ENCODE measurements at regions not wholly inside any gene's neighbourhood (a gene's known extent, or its start where the extent isn't known, plus 50 kb on each side); places are given as distances from the start of the nearest gene placed in this dataset.

- ChIA-PET POLR2A (no interaction called here), CTCF (interaction anchor here (0.7 to 1.6 kb wide), 3 partner anchors 12 to 239 kb away, joined by 4 to 6 read pairs (median 4); no protein-coding TSS in a partner anchor)
- DNase-seq (ENCODE audit: low read depth, low spot score) (no peak), FAIRE-seq (no peak)
- Histone ChIP-seq H4K20me1 (replicated peaks; ENCODE audit: control insufficient read depth, extremely low read depth, insufficient read depth, low read length) (no peaks in the 10 kb centered on the region), H3K4me3 (replicated peaks in 1 of 3; ENCODE audit: insufficient read depth in 1 of 3, low read depth in 1 of 3, low read length in 3 of 3) (no peak overlapping the region), H3K27ac (ENCODE audit: insufficient read depth, low read depth, low read length) (no peak overlapping the region), H3K4me2 (ENCODE audit: insufficient read depth, low read length) (no peak overlapping the region), H3K9me1 (replicated peaks; ENCODE audit: control insufficient read depth, extremely low read depth, insufficient read depth, low read length) (no peaks in the 10 kb centered on the region), H3K79me2 (ENCODE audit: control insufficient read depth, insufficient read depth, low read length) (no peaks in the 10 kb centered on the region), H3K9me3 (replicated peaks; ENCODE audit: control insufficient read depth, insufficient read depth, low read length) (no peaks in the 10 kb centered on the region), H3K36me3 (ENCODE audit: control insufficient read depth in 2 of 2, extremely low read depth in 1 of 2, insufficient read depth in 2 of 2, low read length in 2 of 2) (no peaks in the 10 kb centered on the region), H3K27me3 (ENCODE audit: control insufficient read depth in 2 of 2, insufficient read depth in 2 of 2, low read length in 2 of 2) (peaks cover 0 to 3% of the 10 kb centered on the region in 2 experiments), H2AFZ (ENCODE audit: low read depth, low read length) (no peak overlapping the region), H3K9ac (replicated peaks; ENCODE audit: extremely low read depth, insufficient read depth, low read length) (no peak overlapping the region), H3K4me1 (ENCODE audit: control insufficient read depth, extremely low read depth, insufficient read depth, low read length) (no peaks in the 10 kb centered on the region)
- BruUV-seq (replicated peaks), result no TSS peak
- intact Hi-C loops (cut with micrococcal nuclease) (no loop called here), dilution Hi-C loops (cut with MboI; ENCODE audit: extremely low pct_ligation_motif_present, low sequenced_read_pairs) (no loop called here)
- TF ChIP-seq EZH2 (IDR thresholded peaks at IDR 0.05; ENCODE audit: borderline replicate concordance, low read depth, low read length, severe bottlenecking) (no peak), POLR2A (IDR thresholded peaks at IDR 0.05; ENCODE audit: low read depth, low read length) (no peak), JUN (IDR thresholded peaks at IDR 0.05; ENCODE audit: borderline replicate concordance, insufficient read depth, insufficient read length, low read depth) (no peak), CTCF (IDR thresholded peaks at IDR 0.05; ENCODE audit: extremely low read depth in 1 of 2, insufficient read depth in 1 of 2, low read depth in 1 of 2, low read length in 2 of 2) (no peak), POLR2AphosphoS5 (IDR thresholded peaks at IDR 0.05; ENCODE audit: insufficient read depth, low read depth, low read length) (no peak), FOS (IDR thresholded peaks at IDR 0.05; ENCODE audit: borderline replicate concordance, insufficient read depth, low read length) (no peak), MYC (IDR thresholded peaks at IDR 0.05; ENCODE audit: low read depth, low read length) (no peak), MAX (IDR thresholded peaks at IDR 0.05; ENCODE audit: insufficient read depth, insufficient read length) (no peak), GATA2 (IDR thresholded peaks at IDR 0.05; ENCODE audit: insufficient read depth, insufficient read length, low read depth, low read length) (no peak)
Measured at GRCh38 chr14:33859306-33859705, 91.6 kb downstream of the EGLN3 start.
